K562 (cell line): ENCODE measurements at regions not wholly inside any gene's neighbourhood (a gene's known extent, or its start where the extent isn't known, plus 50 kb on each side); places are given as distances from the start of the nearest gene placed in this dataset.

ENCODE experiments used
- ATAC-seq: fragments of 200-7000 bp; cut with Tn5 transposase; 3 replicates; pipeline ENCODE4 v1.9.1; 2020; ENCODE audit warnings: moderate library complexity
- BruUV-seq: library from RNA; stranded (reverse); fragments of 400-500 nt; replicated peaks from 2 replicates; lab custom pipeline; 2021; lab: Mats Ljungman, UMichigan
- CTCF ChIA-PET: fragments of 300-600 bp; formaldehyde crosslinking; extraction: SDS; loops from one replicate; lab custom pipeline; 2021; ENCODE audit warnings: low intra/inter-chr PET ratio; lab: Yijun Ruan, JAX
- POLR2A ChIA-PET: fragments of 300-600, 350-650 bp; sonication (Branson Sonifier 250); formaldehyde crosslinking; extraction: SDS; loops from one replicate; lab custom pipeline; 2021; ENCODE audit warnings: antibody characterized with exemption, inconsistent platforms; lab: Yijun Ruan, JAX
- DNase-seq, 4 experiments: peaks; one replicate each; pipeline versions ENCODE4 v3.0.0 to v3.0.0-alpha.2; 2011 to 2018; ENCODE audit warnings: low spot score in 3 of 4, mixed read lengths in 3 of 4; ENCODE audit errors: extremely low read depth in 1 of 4
- FAIRE-seq: peaks from 2 replicates; lab custom pipeline; 2011; peaks lifted over from hg19 to GRCh38; lab: Jason Lieb, UNC
- H2AFZ ChIP-seq: 2 replicates; pipeline ENCODE4 v1.6.0; 2011; ENCODE audit warnings: low read depth, low read length, control low read depth, inconsistent platforms
- H3K27ac ChIP-seq: fragments of 200-600 bp; 3 replicates; pipeline ENCODE4 v1.8.0; 2011; ENCODE audit warnings: low read depth, mild to moderate bottlenecking, control low read depth, inconsistent platforms, low read length, moderate library complexity, mixed read lengths; ENCODE audit errors: extremely low read depth
- H3K27me3 ChIP-seq, 2 experiments: fragments of 300-600 bp in 1 of 2; 2 replicates in 1 of 2; 3 replicates in 1 of 2; pipeline versions ENCODE4 v1.6.0 to v1.8.0; 2011; ENCODE audit warnings: inconsistent platforms in 2 of 2, low read length in 2 of 2, mild to moderate bottlenecking in 1 of 2, mixed read lengths in 1 of 2, moderate library complexity in 1 of 2; ENCODE audit not compliant: control insufficient read depth in 2 of 2, insufficient read depth in 2 of 2
- H3K36me3 ChIP-seq: fragments of 300-600 bp; 3 replicates; pipeline ENCODE4 v1.8.0; 2011; ENCODE audit warnings: mild to moderate bottlenecking, low read length, inconsistent platforms; ENCODE audit not compliant: control insufficient read depth, insufficient read depth
- H3K4me1 ChIP-seq, 2 experiments: fragments of 200-600 bp in 1 of 2; replicated peaks in 1 of 2; 2 replicates in 1 of 2; 3 replicates in 1 of 2; pipeline versions ENCODE4 v1.5.1 to v1.8.0; 2011; ENCODE audit warnings: inconsistent platforms in 2 of 2, low read length in 2 of 2, mild to moderate bottlenecking in 1 of 2, mixed read lengths in 1 of 2, moderate library complexity in 1 of 2; ENCODE audit not compliant: control insufficient read depth in 2 of 2, insufficient read depth in 2 of 2
- H3K4me2 ChIP-seq: 2 replicates; pipeline ENCODE4 v1.6.1; 2011; ENCODE audit warnings: low read length, control low read depth, inconsistent platforms, mixed read lengths; ENCODE audit not compliant: insufficient read depth
- H3K4me3 ChIP-seq: fragments of 200-600 bp; sonication (generic), shearing (Covaris generic); 2 replicates; pipeline ENCODE4 v1.5.1; 2016; ENCODE audit warnings: control low read depth, inconsistent platforms
- H3K79me2 ChIP-seq: fragments of 200-600 bp; 3 replicates; pipeline ENCODE4 v1.8.0; 2011; ENCODE audit warnings: low read length, inconsistent platforms; ENCODE audit not compliant: control insufficient read depth, insufficient read depth
- H3K9ac ChIP-seq, 2 experiments: 2 replicates each; pipeline versions ENCODE4 v1.6.0 to v1.6.1; 2011; ENCODE audit warnings: low read depth in 2 of 2, low read length in 2 of 2, control low read depth in 1 of 2, inconsistent platforms in 1 of 2, mild to moderate bottlenecking in 1 of 2, mixed read lengths in 1 of 2; ENCODE audit not compliant: insufficient read depth in 1 of 2
- H3K9me1 ChIP-seq: one replicate; pipeline ENCODE4 v1.6.0; 2011; ENCODE audit warnings: inconsistent platforms, mild to moderate bottlenecking, low read length, moderate library complexity; ENCODE audit not compliant: control insufficient read depth, insufficient read depth
- H3K9me3 ChIP-seq: replicated peaks from 2 replicates; pipeline ENCODE4 v1.5.1; 2011; ENCODE audit warnings: low read depth, low read length, inconsistent platforms; ENCODE audit not compliant: control insufficient read depth, insufficient read depth
- H4K20me1 ChIP-seq: replicated peaks from 2 replicates; pipeline ENCODE4 v1.6.1; 2011; ENCODE audit warnings: low read length, inconsistent platforms, mixed read lengths; ENCODE audit not compliant: control insufficient read depth, insufficient read depth
- ATF6 ChIP-seq: sonication (generic); formaldehyde crosslinking; IDR thresholded peaks from 2 replicates; pipeline ENCODE4 v1.4.0; 2020; ENCODE audit warnings: mild to moderate bottlenecking, missing genetic modification reagents
- CBFB ChIP-seq: sonication (generic); formaldehyde crosslinking; IDR thresholded peaks from 2 replicates; pipeline ENCODE4 v1.4.0; 2020; ENCODE audit warnings: mild to moderate bottlenecking, missing genetic modification reagents
- CBX5 ChIP-seq: IDR thresholded peaks from 2 replicates; pipeline ENCODE4 v1.6.1; 2014; ENCODE audit warnings: low read depth, borderline replicate concordance
- EP300 ChIP-seq: IDR thresholded peaks from 2 replicates; pipeline ENCODE4 v1.6.1; 2012; ENCODE audit warnings: low read length, improper control_type of control experiment
- HIVEP1 ChIP-seq: fragments of 250-450 bp; sonication (Bioruptor Pico); IDR thresholded peaks from 2 replicates; pipeline ENCODE4 v1.4.0; 2020; ENCODE audit warnings: mild to moderate bottlenecking
- HNRNPLL ChIP-seq: fragments of 200-400 bp; formaldehyde crosslinking; IDR thresholded peaks from 2 replicates; pipeline ENCODE4 v1.6.1; 2017; ENCODE audit warnings: low read length, low read depth, mild to moderate bottlenecking; ENCODE audit not compliant: poor library complexity, severe bottlenecking
- ILK ChIP-seq: fragments of 450-650 bp; IDR thresholded peaks from 2 replicates; pipeline ENCODE4 v1.6.1; 2016; ENCODE audit warnings: missing genetic modification characterization, low read depth, mild to moderate bottlenecking, missing compliant biosample characterization, moderate library complexity, borderline replicate concordance
- RNF219 ChIP-seq: fragments of 250-450 bp; sonication (Bioruptor Pico); IDR thresholded peaks from 2 replicates; pipeline ENCODE4 v1.5.0; 2022; ENCODE audit warnings: mild to moderate bottlenecking
- TAF9B ChIP-seq: fragments of 450-650 bp; IDR thresholded peaks from 2 replicates; pipeline ENCODE4 v1.6.1; 2018; ENCODE audit warnings: mild to moderate bottlenecking; ENCODE audit not compliant: partially characterized antibody
- ZNF23 ChIP-seq: fragments of 250-450 bp; sonication (Bioruptor Pico); IDR thresholded peaks from 2 replicates; pipeline ENCODE4 v1.4.0; 2020; ENCODE audit warnings: mild to moderate bottlenecking
- ZNF324 ChIP-seq: fragments of 250-450 bp; sonication (Bioruptor Pico); IDR thresholded peaks from 2 replicates; pipeline ENCODE4 v1.4.0; 2020; ENCODE audit warnings: mild to moderate bottlenecking
- ZNF717 ChIP-seq: fragments of 250-450 bp; sonication (Bioruptor Pico); IDR thresholded peaks from 2 replicates; pipeline ENCODE4 v1.5.0; 2021
- WGBS: fragments of 100-300 bp; shearing (Covaris generic); methylation state at CpG from one replicate; pipeline ENCODE4 v1.1.6; 2016; ENCODE audit warnings: low coverage, mixed read lengths; ENCODE audit not compliant: insufficient coverage; ENCODE audit errors: missing lambda C conversion rate; 5-methylcytosine and 5-hydroxymethylcytosine counted together
- in situ Hi-C: fragments of 300-500 bp; cut with MboI; formaldehyde crosslinking; loops from 4 replicates; pipeline ENCODE4 v1.15.0; 2018; ENCODE audit warnings: inconsistent platforms, mixed read lengths
- intact Hi-C: fragments of 100-400 bp; cut with micrococcal nuclease; formaldehyde crosslinking; loops from 2 replicates; pipeline ENCODE4 v1.14.2; 2022

- Histone ChIP-seq H4K20me1 (peaks cover 5% of the 10 kb centered on the region; the same call in 1 of the 2 replicates), H3K4me1 (peaks cover 0 to 3% of the 10 kb centered on the region in 2 experiments; a peak in 2 of 5 replicates), H3K4me2 (no peak overlapping the region), H3K4me3 (no peak overlapping the region), H2AFZ (no peak overlapping the region), H3K27me3 (peaks cover 36 to 86% of the 10 kb centered on the region in 2 experiments), H3K9me1 (no peaks in the 10 kb centered on the region), H3K79me2 (no peaks in the 10 kb centered on the region), H3K27ac (no peak overlapping the region), H3K9ac (0 out of 4 replicates have a peak overlapping the region, but pooled peaks of 1 of the 2 experiments have one; percentile 40), H3K36me3 (no peaks in the 10 kb centered on the region), H3K9me3 (no peaks in the 10 kb centered on the region)
- in situ Hi-C loops (no loop called here), intact Hi-C loops (no loop called here)
- CTCF ChIA-PET, result no interaction called here
- 3% methylated on average over 14 of the region's 14 CpGs for WGBS
- peak; percentile 44 for TF ChIP-seq HNRNPLL
- TF ChIP-seq ILK (tag), result no peak
- POLR2A ChIA-PET, result interaction anchor here (0.5 to 0.6 kb wide), 3 partner anchors 11 to 47 kb away, joined by 3 read pairs; no protein-coding TSS in a partner anchor
- FAIRE-seq, result no peak
- no peak for DNase-seq
- no peak; the same call in 2 of the 3 replicates for ATAC-seq
- no TSS peak for BruUV-seq
Observed at GRCh38 chr12:124694846-124695497, 127.6 kb upstream of the NCOR2 start.

GRCh38 chr12:124694250-124694649, 126.8 kb upstream of the NCOR2 start:
- Histone ChIP-seq H2AFZ (no peak overlapping the region), H3K4me1 (peaks cover 0 to 3% of the 10 kb centered on the region in 2 experiments; a peak in 2 of 5 replicates), H3K9me1 (no peaks in the 10 kb centered on the region), H3K4me2 (no peak overlapping the region), H4K20me1 (peaks cover under 1% of the 10 kb centered on the region; the same call in 1 of the 2 replicates), H3K4me3 (no peak overlapping the region), H3K79me2 (no peaks in the 10 kb centered on the region), H3K9ac (no peak overlapping the region), H3K27ac (no peak overlapping the region), H3K27me3 (peaks cover 31 to 84% of the 10 kb centered on the region in 2 experiments), H3K36me3 (no peaks in the 10 kb centered on the region), H3K9me3 (no peaks in the 10 kb centered on the region)
- DNase-seq (no peak), FAIRE-seq (no peak), ATAC-seq (no peak)
- no TSS peak for BruUV-seq
- intact Hi-C loops, result no loop called here
- WGBS, result 2% methylated on average over 5 of the region's 5 CpGs
- in situ Hi-C loops, result no loop called here
- ChIA-PET CTCF (no interaction called here), POLR2A (interaction anchor here (0.6 kb wide), 1 partner anchor 46 kb away, joined by 3 read pairs; no protein-coding TSS in a partner anchor)
- TF ChIP-seq ZNF324 (no peak), ATF6 (CRISPR knock-in tag) (no peak), CBFB (CRISPR knock-in tag) (no peak), CBX5 (no peak), RNF219 (CRISPR knock-in tag) (no peak), ZNF23 (no peak), HIVEP1 (CRISPR knock-in tag) (no peak), ZNF717 (CRISPR knock-in tag) (no peak), TAF9B (no peak), EP300 (no peak)
